ENCODE measurements at regions not wholly inside any gene's neighbourhood (a gene's known extent, or its start where the extent isn't known, plus 50 kb on each side); places are given as distances from the start of the nearest gene placed in this dataset.

- DNase-seq (ENCODE audit: low read depth in 2 of 3, low spot score in 2 of 3): no peak
Measured at GRCh38 chr2:84292545-84292944, 166.5 kb downstream of the SUCLG1 start.

- no peak for DNase-seq (ENCODE audit: low read depth in 2 of 3, low spot score in 2 of 3)
Measured at GRCh38 chr2:84290537-84290936, 168.5 kb downstream of the SUCLG1 start.

GRCh38 chr2:84288293-84288692, 170.8 kb downstream of the SUCLG1 start:
- no peak for DNase-seq (ENCODE audit: low read depth in 2 of 3, low spot score in 2 of 3)

GRCh38 chr2:84286878-84287277, 172.2 kb downstream of the SUCLG1 start:
- DNase-seq (ENCODE audit: low read depth in 2 of 3, low spot score in 2 of 3): no peak

GRCh38 chr2:84285056-84285747, 173.9 kb downstream of the SUCLG1 start:
- no peak for DNase-seq (ENCODE audit: low read depth in 2 of 3, low spot score in 2 of 3)

- no peak for DNase-seq (ENCODE audit: low read depth in 2 of 3, low spot score in 2 of 3)
Measured at GRCh38 chr2:84283506-84283905, 175.6 kb downstream of the SUCLG1 start.

GRCh38 chr2:84281510-84281909, 177.6 kb downstream of the SUCLG1 start:
- DNase-seq (ENCODE audit: low read depth in 2 of 3, low spot score in 2 of 3): no peak

- no peak for DNase-seq (ENCODE audit: low read depth in 2 of 3, low spot score in 2 of 3)
Measured at GRCh38 chr2:84280873-84281272, 178.2 kb downstream of the SUCLG1 start.

GRCh38 chr2:84278386-84278785, 180.7 kb downstream of the SUCLG1 start:
- DNase-seq (ENCODE audit: low read depth in 2 of 3, low spot score in 2 of 3): no peak

- DNase-seq (ENCODE audit: low read depth in 2 of 3, low spot score in 2 of 3): no peak
Measured at GRCh38 chr2:84276590-84277255, 182.4 kb downstream of the SUCLG1 start.

- DNase-seq (ENCODE audit: low read depth in 2 of 3, low spot score in 2 of 3): no peak
Measured at GRCh38 chr2:84273406-84273805, 185.7 kb downstream of the SUCLG1 start.

- no peak for DNase-seq (ENCODE audit: low read depth in 2 of 3, low spot score in 2 of 3)
Measured at GRCh38 chr2:84271977-84272376, 187.1 kb downstream of the SUCLG1 start.

- DNase-seq (ENCODE audit: low read depth in 2 of 3, low spot score in 2 of 3): no peak
Measured at GRCh38 chr2:84257831-84258230, 201.2 kb downstream of the SUCLG1 start.

- no peak for DNase-seq (ENCODE audit: low read depth in 2 of 3, low spot score in 2 of 3)
Measured at GRCh38 chr2:84251651-84252302, 207.3 kb downstream of the SUCLG1 start.

GRCh38 chr2:84249140-84249539, 209.9 kb downstream of the SUCLG1 start:
- no peak for DNase-seq (ENCODE audit: low read depth in 2 of 3, low spot score in 2 of 3)

GRCh38 chr2:84247532-84247931, 211.5 kb downstream of the SUCLG1 start:
- no peak for DNase-seq (ENCODE audit: low read depth in 2 of 3, low spot score in 2 of 3)

- no peak for DNase-seq (ENCODE audit: low read depth in 2 of 3, low spot score in 2 of 3)
Measured at GRCh38 chr2:84243788-84244733, 215.0 kb downstream of the SUCLG1 start.

- no peak for DNase-seq (ENCODE audit: low read depth in 2 of 3, low spot score in 2 of 3)
Measured at GRCh38 chr2:84238907-84239306, 220.2 kb downstream of the SUCLG1 start.

- DNase-seq (ENCODE audit: low read depth in 2 of 3, low spot score in 2 of 3): no peak
Measured at GRCh38 chr2:84236288-84236687, 222.8 kb downstream of the SUCLG1 start.

GRCh38 chr2:84234103-84234502, 225.0 kb downstream of the SUCLG1 start:
- DNase-seq (ENCODE audit: low read depth in 2 of 3, low spot score in 2 of 3): no peak

GRCh38 chr2:84231478-84231877, 227.6 kb downstream of the SUCLG1 start:
- no peak for DNase-seq (ENCODE audit: low read depth in 2 of 3, low spot score in 2 of 3)
